Mesendoderm (in vitro differentiated cells): ENCODE measurements at regions not wholly inside any gene's neighbourhood (a gene's known extent, or its start where the extent isn't known, plus 50 kb on each side); places are given as distances from the start of the nearest gene placed in this dataset.

Experiments
- DNase-seq: peaks from one replicate; pipeline ENCODE4 v3.0.0; 2013
- H2AK5ac ChIP-seq: 2 replicates; pipeline ENCODE4 v1.6.1; 2013; ENCODE audit warnings: low read length, inconsistent platforms
- H2BK120ac ChIP-seq: 2 replicates; pipeline ENCODE4 v1.6.1; 2013; ENCODE audit warnings: low read depth, mild to moderate bottlenecking, low read length, moderate library complexity, mixed read lengths
- H2BK15ac ChIP-seq: replicated peaks from 2 replicates; pipeline ENCODE4 v1.6.1; 2013; ENCODE audit warnings: low read depth, mild to moderate bottlenecking, moderate library complexity
- H2BK5ac ChIP-seq: 2 replicates; pipeline ENCODE4 v1.6.1; 2013; ENCODE audit warnings: low read length, inconsistent platforms
- H3K18ac ChIP-seq: 2 replicates; pipeline ENCODE4 v1.6.1; 2013; ENCODE audit warnings: mild to moderate bottlenecking, low read length, mixed read lengths
- H3K23ac ChIP-seq: one replicate; pipeline ENCODE4 v1.6.1; 2013; ENCODE audit warnings: low read length
- H3K27ac ChIP-seq: 2 replicates; pipeline ENCODE4 v1.5.1; 2013; ENCODE audit warnings: low read depth, mild to moderate bottlenecking, inconsistent platforms, low read length, moderate library complexity
- H3K27me3 ChIP-seq: 2 replicates; pipeline ENCODE4 v1.6.1; 2013; ENCODE audit warnings: low read length, control low read depth, mild to moderate bottlenecking, inconsistent platforms; ENCODE audit not compliant: insufficient read depth, poor library complexity
- H3K36me3 ChIP-seq: 2 replicates; pipeline ENCODE4 v1.6.1; 2013; ENCODE audit warnings: low read length, inconsistent platforms; ENCODE audit not compliant: control insufficient read depth, insufficient read depth
- H3K4ac ChIP-seq: one replicate; pipeline ENCODE4 v1.6.1; 2013; ENCODE audit warnings: low read depth, mild to moderate bottlenecking, low read length, moderate library complexity
- H3K4me1 ChIP-seq: 2 replicates; pipeline ENCODE4 v1.6.1; 2013; ENCODE audit warnings: low read depth, low read length, inconsistent platforms; ENCODE audit not compliant: control insufficient read depth
- H3K4me2 ChIP-seq: 2 replicates; pipeline ENCODE4 v1.6.1; 2013; ENCODE audit warnings: low read length
- H3K4me3 ChIP-seq: 2 replicates; pipeline ENCODE4 v1.5.1; 2013; ENCODE audit warnings: mild to moderate bottlenecking, low read length
- H3K56ac ChIP-seq: one replicate; pipeline ENCODE4 v1.6.1; 2013; ENCODE audit warnings: low read length
- H3K79me1 ChIP-seq: 2 replicates; pipeline ENCODE4 v1.6.1; 2013; ENCODE audit warnings: low read length, inconsistent platforms
- H3K79me2 ChIP-seq: 2 replicates; pipeline ENCODE4 v1.6.1; 2013; ENCODE audit warnings: mild to moderate bottlenecking, low read length; ENCODE audit not compliant: control insufficient read depth, insufficient read depth
- H3K9ac ChIP-seq: 2 replicates; pipeline ENCODE4 v1.6.1; 2013; ENCODE audit warnings: low read length, inconsistent platforms
- H4K5ac ChIP-seq: one replicate; pipeline ENCODE4 v1.6.1; 2013; ENCODE audit warnings: low read length
- H4K8ac ChIP-seq: one replicate; pipeline ENCODE4 v1.6.1; 2013; ENCODE audit warnings: low read depth, mild to moderate bottlenecking, control low read depth, low read length, moderate library complexity
- WGBS: extraction: QIAGEN DNeasy Blood & Tissue Kit; methylation state at CpG from one replicate; pipeline ENCODE4 v1.1.7; 2013; ENCODE audit warnings: low lambda C conversion rate, missing lambda C conversion rate; ENCODE audit not compliant: insufficient coverage; ENCODE audit errors: extremely low coverage; 5-methylcytosine and 5-hydroxymethylcytosine counted together

DNA sequence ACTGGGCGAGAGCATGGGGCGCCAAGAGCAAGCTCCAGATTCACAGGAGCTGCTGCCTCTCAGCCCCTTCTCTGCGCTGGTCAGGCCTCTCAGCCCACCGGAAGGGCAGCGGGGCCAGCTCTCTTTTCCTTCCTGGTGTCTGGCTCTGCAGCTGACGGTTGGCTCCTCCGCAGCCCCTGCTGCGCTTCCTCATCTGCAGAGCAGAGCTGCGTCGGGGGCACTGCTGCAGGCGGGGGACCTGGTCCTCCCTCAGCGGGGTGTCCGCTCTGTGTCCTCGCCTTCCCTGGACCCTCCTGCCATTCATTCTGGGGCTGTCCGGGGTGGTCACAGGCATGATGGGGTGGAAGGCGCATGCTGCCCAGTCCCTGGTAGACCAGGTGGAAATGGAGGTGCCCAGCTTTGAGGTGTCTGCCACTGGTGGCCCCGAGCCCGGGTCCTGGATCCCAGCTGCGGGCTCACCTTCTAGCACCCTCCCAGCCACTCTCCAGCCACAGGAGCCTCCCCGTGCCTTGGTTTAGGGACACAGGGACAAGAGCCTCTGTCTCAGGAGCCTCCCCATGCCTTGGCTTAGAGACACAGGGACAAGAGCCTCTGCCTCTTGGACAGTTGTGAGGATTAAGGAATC, 84.8 kb downstream of the IRF8 start:
- no peak for DNase-seq
- Histone ChIP-seq H2BK5ac (no peak overlapping the region), H4K5ac (no peak overlapping the region), H3K4me2 (no peak overlapping the region), H3K23ac (no peak overlapping the region), H3K79me1 (no peaks in the 10 kb centered on the region), H3K9ac (no peak overlapping the region), H3K36me3 (no peaks in the 10 kb centered on the region), H2BK120ac (no peak overlapping the region), H3K27me3 (no peaks in the 10 kb centered on the region), H3K27ac (no peak overlapping the region), H3K4ac (no peak overlapping the region), H2AK5ac (no peak overlapping the region), H2BK15ac (no peak overlapping the region), H3K56ac (no peak overlapping the region), H3K4me1 (no peaks in the 10 kb centered on the region), H3K18ac (no peak overlapping the region), H3K79me2 (no peaks in the 10 kb centered on the region), H3K4me3 (no peak overlapping the region), H4K8ac (no peak overlapping the region)
- no CpG with 5 or more reads among the region's 20 CpGs for WGBS

DNA sequence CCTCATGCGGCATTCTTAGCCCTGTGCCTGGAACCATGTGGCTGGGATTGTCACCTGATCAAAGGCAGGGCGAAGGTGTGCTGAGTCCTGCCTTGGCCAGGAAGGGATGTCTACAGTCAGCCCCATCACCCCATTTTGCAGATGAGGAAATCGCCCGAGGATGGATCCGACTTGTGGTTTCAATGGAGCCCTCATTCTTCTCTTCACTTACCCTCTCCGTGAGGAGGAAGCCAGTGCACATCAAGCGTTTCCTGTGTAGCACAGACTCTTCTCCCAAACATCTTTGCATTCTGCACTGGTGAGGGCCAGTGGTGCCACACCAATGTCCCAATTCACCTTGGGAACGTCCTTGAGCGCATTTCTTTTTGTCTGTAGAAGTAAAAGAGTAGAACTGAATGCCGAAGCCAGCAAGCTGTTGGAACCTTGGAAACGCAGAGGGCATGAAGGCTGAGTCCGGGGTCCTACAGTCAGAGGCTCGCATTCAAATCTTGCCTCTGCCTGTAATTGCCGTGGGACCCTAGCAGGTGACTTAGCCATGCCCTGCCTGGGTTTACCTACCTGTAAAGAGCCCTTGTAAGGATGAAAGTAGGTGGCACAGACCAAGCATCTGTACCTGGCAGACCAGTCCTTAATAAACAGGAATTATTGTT, 85.4 kb downstream of the IRF8 start:
- no CpG with 5 or more reads among the region's 14 CpGs for WGBS
- Histone ChIP-seq H3K4me1 (no peaks in the 10 kb centered on the region), H3K27me3 (no peaks in the 10 kb centered on the region), H3K9ac (no peak overlapping the region), H3K18ac (no peak overlapping the region), H3K79me2 (no peaks in the 10 kb centered on the region), H3K4ac (no peak overlapping the region), H2BK5ac (no peak overlapping the region), H3K56ac (no peak overlapping the region), H4K8ac (no peak overlapping the region), H2BK15ac (no peak overlapping the region), H3K27ac (no peak overlapping the region), H3K79me1 (no peaks in the 10 kb centered on the region), H3K4me3 (no peak overlapping the region), H2BK120ac (no peak overlapping the region), H3K4me2 (no peak overlapping the region), H4K5ac (no peak overlapping the region), H3K36me3 (no peaks in the 10 kb centered on the region), H3K23ac (no peak overlapping the region), H2AK5ac (no peak overlapping the region)
- no peak for DNase-seq

DNA sequence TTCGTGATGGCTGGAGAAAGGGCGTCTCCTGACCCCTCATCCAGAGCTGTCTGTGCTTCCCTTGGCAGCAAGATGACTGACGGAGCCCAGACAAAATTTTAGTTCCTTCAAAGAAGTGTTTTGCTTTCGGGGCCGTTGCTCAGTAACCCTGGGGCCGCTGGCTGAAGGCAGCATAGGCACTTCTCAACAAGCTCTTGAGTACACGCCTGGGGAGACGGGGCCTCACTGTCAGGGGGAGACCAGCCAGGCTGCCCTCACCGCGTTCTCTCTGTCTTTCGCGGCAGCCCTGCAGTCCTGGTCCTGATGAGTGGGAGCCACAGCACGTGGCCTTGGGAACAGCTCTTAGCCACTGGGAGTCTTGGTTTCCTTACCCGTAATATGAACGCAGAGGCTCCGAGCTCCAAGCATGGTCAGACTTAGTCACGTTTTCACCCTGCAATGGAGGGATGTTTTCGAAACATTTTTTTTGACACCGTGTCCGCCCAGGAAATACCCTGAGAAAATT, 86.0 kb downstream of the IRF8 start:
- Histone ChIP-seq H3K23ac (no peak overlapping the region), H2BK5ac (no peak overlapping the region), H3K36me3 (no peaks in the 10 kb centered on the region), H3K4me2 (no peak overlapping the region), H3K27me3 (no peaks in the 10 kb centered on the region), H3K18ac (no peak overlapping the region), H2AK5ac (no peak overlapping the region), H2BK15ac (no peak overlapping the region), H3K79me2 (no peaks in the 10 kb centered on the region), H2BK120ac (no peak overlapping the region), H3K56ac (no peak overlapping the region), H3K9ac (no peak overlapping the region), H4K5ac (no peak overlapping the region), H3K4ac (no peak overlapping the region), H3K79me1 (no peaks in the 10 kb centered on the region), H3K4me1 (no peaks in the 10 kb centered on the region), H3K27ac (no peak overlapping the region), H3K4me3 (no peak overlapping the region), H4K8ac (no peak overlapping the region)
- WGBS, result no CpG with 5 or more reads among the region's 20 CpGs
- no peak for DNase-seq

DNA sequence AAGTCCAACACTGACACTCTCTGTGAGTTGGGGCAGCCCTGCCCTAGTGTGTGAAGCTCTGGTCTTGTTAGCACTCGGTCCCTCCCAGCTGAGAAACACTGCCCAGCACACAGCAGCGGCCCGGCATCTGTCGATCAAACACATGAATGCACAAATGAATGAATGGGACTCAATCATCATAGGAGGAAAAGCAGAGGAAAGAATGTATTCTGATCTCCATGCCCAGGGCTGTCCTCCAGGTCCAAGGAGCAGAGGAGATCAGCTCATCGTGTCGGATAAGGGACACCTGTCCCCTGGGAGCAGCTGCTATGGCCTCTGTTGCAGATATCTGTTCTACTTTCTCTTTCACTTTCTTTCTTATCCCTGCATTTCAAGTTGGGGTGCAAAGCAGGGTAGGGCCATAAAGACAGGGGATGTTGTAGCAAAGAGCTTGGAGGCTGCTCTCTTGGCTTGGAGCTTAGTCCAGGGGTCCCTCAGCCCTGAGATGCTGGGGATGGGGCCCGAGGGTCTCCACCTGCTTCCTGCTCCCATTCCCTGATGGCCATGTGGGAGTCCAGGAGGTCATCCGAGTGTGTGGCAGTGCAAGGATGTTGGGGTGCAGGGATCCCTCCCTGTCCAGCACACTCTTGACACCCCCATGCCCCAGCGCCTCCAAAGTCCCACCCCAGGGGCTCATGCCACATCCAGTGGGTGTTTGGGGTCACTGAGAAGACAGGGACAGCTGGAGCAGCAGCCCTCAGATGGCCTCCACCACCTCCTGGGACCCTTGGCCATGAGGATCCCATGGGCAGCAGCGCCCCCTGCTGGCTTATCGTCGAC, 88.2 kb downstream of the IRF8 start:
- Histone ChIP-seq H2BK15ac (no peak overlapping the region), H3K4me2 (no peak overlapping the region), H3K79me2 (no peaks in the 10 kb centered on the region), H3K27ac (no peak overlapping the region), H3K18ac (no peak overlapping the region), H4K5ac (no peak overlapping the region), H3K9ac (no peak overlapping the region), H3K36me3 (no peaks in the 10 kb centered on the region), H3K4me1 (no peaks in the 10 kb centered on the region), H2BK120ac (no peak overlapping the region), H2AK5ac (no peak overlapping the region), H3K23ac (no peak overlapping the region), H3K79me1 (no peaks in the 10 kb centered on the region), H3K4ac (no peak overlapping the region), H2BK5ac (no peak overlapping the region), H3K27me3 (no peaks in the 10 kb centered on the region), H3K4me3 (no peak overlapping the region), H4K8ac (no peak overlapping the region), H3K56ac (no peak overlapping the region)
- no peak for DNase-seq
- WGBS, result no CpG with 5 or more reads among the region's 12 CpGs

DNA sequence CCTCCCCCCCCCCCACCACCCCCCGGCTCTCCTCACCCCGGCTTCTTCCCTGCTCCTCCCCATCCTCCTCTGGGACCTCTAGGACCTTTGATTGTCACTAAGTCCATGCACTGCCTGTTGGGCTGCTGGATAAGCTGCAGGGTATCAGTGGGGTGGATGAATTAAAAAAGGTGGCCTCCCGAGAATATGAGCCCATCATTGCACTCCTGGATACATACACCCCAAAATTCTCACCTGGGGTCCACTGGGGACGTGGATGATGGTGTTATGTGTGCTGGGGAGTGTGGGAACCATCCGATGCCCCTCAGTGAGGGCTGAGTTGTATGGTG, 88.8 kb downstream of the IRF8 start:
- Histone ChIP-seq H3K56ac (no peak overlapping the region), H3K27ac (no peak overlapping the region), H2BK5ac (no peak overlapping the region), H3K79me2 (no peaks in the 10 kb centered on the region), H3K36me3 (no peaks in the 10 kb centered on the region), H3K4me3 (no peak overlapping the region), H2BK120ac (no peak overlapping the region), H3K18ac (no peak overlapping the region), H3K4ac (no peak overlapping the region), H3K27me3 (no peaks in the 10 kb centered on the region), H3K23ac (no peak overlapping the region), H2BK15ac (no peak overlapping the region), H2AK5ac (no peak overlapping the region), H3K4me2 (no peak overlapping the region), H4K8ac (no peak overlapping the region), H3K9ac (no peak overlapping the region), H3K4me1 (no peaks in the 10 kb centered on the region), H3K79me1 (no peaks in the 10 kb centered on the region), H4K5ac (no peak overlapping the region)
- WGBS, result no CpG with 5 or more reads among the region's 5 CpGs
- no peak for DNase-seq
